ENCODE measurements at regions not wholly inside any gene's neighbourhood (a gene's known extent, or its start where the extent isn't known, plus 50 kb on each side); places are given as distances from the start of the nearest gene placed in this dataset.

- TF ChIP-seq CTCF (IDR thresholded peaks at IDR 0.05; ENCODE audit: low read length): no peak
- no peak for TF ChIP-seq EZH2 (optimal IDR thresholded peaks at IDR 0.05; ENCODE audit: low read depth, low read length)
Observed at GRCh38 chr2:15769235-15769634, 171.1 kb upstream of the MYCN start.
